Neutrophil (primary cell): ENCODE measurements at regions not wholly inside any gene's neighbourhood (a gene's known extent, or its start where the extent isn't known, plus 50 kb on each side); places are given as distances from the start of the nearest gene placed in this dataset.

Experiments used
- H3K27ac ChIP-seq: fragments of 200-600 bp; sonication (generic); 2 replicates; pipeline ENCODE4 v1.5.1; 2016; ENCODE audit warnings: mild to moderate bottlenecking, moderate library complexity
- H3K27me3 ChIP-seq: fragments of 200-600 bp; sonication (generic); 2 replicates; pipeline ENCODE4 v1.6.0; 2016; ENCODE audit warnings: mild to moderate bottlenecking
- H3K36me3 ChIP-seq: fragments of 200-600 bp; sonication (generic); 2 replicates; pipeline ENCODE4 v1.5.1; 2017
- H3K4me1 ChIP-seq, 2 experiments: fragments of 200-600 bp in 1 of 2; sonication (generic) in 1 of 2; 1 replicate in 1 of 2; 2 replicates in 1 of 2; pipeline versions ENCODE4 v1.5.1 to v1.6.1; 2013 to 2016; ENCODE audit warnings: low read depth in 1 of 2, low read length in 1 of 2, mild to moderate bottlenecking in 1 of 2, moderate library complexity in 1 of 2; ENCODE audit not compliant: control insufficient read depth in 1 of 2, insufficient read depth in 1 of 2
- H3K4me3 ChIP-seq, 2 experiments: fragments of 200-600 bp in 1 of 2; sonication (generic) in 1 of 2; 1 replicate in 1 of 2; 2 replicates in 1 of 2; pipeline ENCODE4 v1.5.1; 2013 to 2016; ENCODE audit warnings: low read depth in 1 of 2, low read length in 1 of 2, mild to moderate bottlenecking in 1 of 2, moderate library complexity in 1 of 2
- H3K9me3 ChIP-seq: fragments of 200-600 bp; sonication (generic); 2 replicates; pipeline ENCODE4 v1.5.1; 2016
- CTCF ChIP-seq: fragments of 200-600 bp; sonication (generic); IDR thresholded peaks from 2 replicates; pipeline ENCODE4 v1.5.1; 2016; ENCODE audit warnings: antibody characterized with exemption

GRCh38 chr14:98731286-98731685 lies 540.7 kb downstream of the BCL11B start:
- H3K9me3 ChIP-seq = no peaks in the 10 kb centered on the region
- no peak for TF ChIP-seq CTCF
- no peaks in the 10 kb centered on the region for H3K4me1 ChIP-seq
- H3K4me3 ChIP-seq = no peak overlapping the region
- H3K36me3 ChIP-seq = no peaks in the 10 kb centered on the region
- no peaks in the 10 kb centered on the region for H3K27me3 ChIP-seq
- H3K27ac ChIP-seq = no peak overlapping the region

GRCh38 chr14:98731701-98732100 lies 540.3 kb downstream of the BCL11B start:
- Histone ChIP-seq H3K27ac (no peak overlapping the region), H3K27me3 (no peaks in the 10 kb centered on the region), H3K4me3 (no peak overlapping the region), H3K36me3 (no peaks in the 10 kb centered on the region), H3K9me3 (no peaks in the 10 kb centered on the region), H3K4me1 (no peaks in the 10 kb centered on the region)
- no peak for TF ChIP-seq CTCF

GRCh38 chr14:98733536-98733935 lies 538.5 kb downstream of the BCL11B start:
- H3K4me1 ChIP-seq = no peaks in the 10 kb centered on the region
- no peak for TF ChIP-seq CTCF
- no peaks in the 10 kb centered on the region for H3K9me3 ChIP-seq
- no peak overlapping the region for H3K4me3 ChIP-seq
- H3K36me3 ChIP-seq = no peaks in the 10 kb centered on the region
- no peaks in the 10 kb centered on the region for H3K27me3 ChIP-seq
- no peak overlapping the region for H3K27ac ChIP-seq

GRCh38 chr14:98736701-98737338 lies 535.2 kb downstream of the BCL11B start:
- no peak for TF ChIP-seq CTCF
- Histone ChIP-seq H3K27ac (no peak overlapping the region), H3K36me3 (no peaks in the 10 kb centered on the region), H3K9me3 (no peaks in the 10 kb centered on the region), H3K27me3 (no peaks in the 10 kb centered on the region), H3K4me3 (no peak overlapping the region), H3K4me1 (no peaks in the 10 kb centered on the region)

- Histone ChIP-seq H3K36me3 (no peaks in the 10 kb centered on the region), H3K27ac (no peak overlapping the region), H3K27me3 (no peaks in the 10 kb centered on the region), H3K4me1 (no peaks in the 10 kb centered on the region), H3K9me3 (no peaks in the 10 kb centered on the region), H3K4me3 (no peak overlapping the region)
- no peak for TF ChIP-seq CTCF
Measured at GRCh38 chr14:98741523-98741922, 530.5 kb downstream of the BCL11B start.

- H3K27ac ChIP-seq = no peak overlapping the region
- TF ChIP-seq CTCF = no peak
Measured at GRCh38 chr14:98742001-98742400, 530.0 kb downstream of the BCL11B start.

More at GRCh38 chr14:98742001-98742400, 530.0 kb downstream of the BCL11B start:
- Histone ChIP-seq H3K4me3 (no peak overlapping the region), H3K27me3 (no peaks in the 10 kb centered on the region), H3K9me3 (no peaks in the 10 kb centered on the region), H3K36me3 (no peaks in the 10 kb centered on the region), H3K4me1 (no peaks in the 10 kb centered on the region)
